A549 (cell line): ENCODE measurements at regions not wholly inside any gene's neighbourhood (a gene's known extent, or its start where the extent isn't known, plus 50 kb on each side); places are given as distances from the start of the nearest gene placed in this dataset.

ENCODE experiments used
- ATAC-seq, 2 experiments: fragments of 200-7000 bp in 1 of 2; fragments of >200 bp in 1 of 2; cut with Nextera tagmentation in 1 of 2; cut with Tn5 transposase in 1 of 2; 3 replicates each; pipeline versions ENCODE4 v1.8.0 to v1.9.1; 2018 to 2020; ENCODE audit warnings: mild to moderate bottlenecking in 1 of 2, moderate library complexity in 1 of 2
- CTCF ChIA-PET: fragments of 300-600 bp; sonication (Branson Sonifier 250); formaldehyde crosslinking; extraction: SDS; loops from one replicate; lab custom pipeline; 2021; ENCODE audit warnings: antibody characterized with exemption, inconsistent platforms; lab: Yijun Ruan, JAX
- POLR2A ChIA-PET: fragments of 350-600 bp; formaldehyde crosslinking; extraction: SDS; loops from one replicate; lab custom pipeline; 2021; ENCODE audit warnings: antibody characterized with exemption, inconsistent platforms; lab: Yijun Ruan, JAX
- DNase-seq, 2 experiments: peaks; one replicate each; pipeline versions ENCODE4 v3.0.0 to v3.0.0-alpha.2; 2011 to 2016; ENCODE audit warnings: low read depth in 1 of 2, low spot score in 1 of 2
- FAIRE-seq: peaks from 2 replicates; lab custom pipeline; 2011; peaks lifted over from hg19 to GRCh38; lab: Jason Lieb, UNC
- H3K27ac ChIP-seq, 2 experiments: fragments of >200 bp; sonication (Bioruptor Twin); formaldehyde crosslinking; 3 replicates each; pipeline ENCODE4 v1.5.1; 2016 to 2017
- H3K4me1 ChIP-seq: fragments of >200 bp; sonication (Bioruptor Twin); formaldehyde crosslinking; 3 replicates; pipeline ENCODE4 v1.6.1; 2016
- H3K4me2 ChIP-seq: fragments of >200 bp; sonication (Bioruptor Twin); formaldehyde crosslinking; 3 replicates; pipeline ENCODE4 v1.6.1; 2016
- H3K4me3 ChIP-seq: fragments of >200 bp; sonication (Bioruptor Twin); formaldehyde crosslinking; 3 replicates; pipeline ENCODE4 v1.5.1; 2016
- H3K9me3 ChIP-seq: fragments of >200 bp; sonication (Bioruptor Twin); formaldehyde crosslinking; 3 replicates; pipeline ENCODE4 v1.6.1; 2016
- ATOH8 ChIP-seq: fragments of 250-450 bp; sonication (Bioruptor Pico); IDR thresholded peaks from 2 replicates; pipeline ENCODE4 v1.5.0; 2020; ENCODE audit warnings: low read depth, mild to moderate bottlenecking, moderate library complexity
- BHLHE40 ChIP-seq: IDR thresholded peaks from 2 replicates; pipeline ENCODE4 v1.6.1; 2012; ENCODE audit warnings: low read depth, low read length, inconsistent platforms
- CBX2 ChIP-seq: fragments of 200-600 bp; sonication (generic); IDR thresholded peaks from 2 replicates; pipeline ENCODE4 v1.6.1; 2016; ENCODE audit warnings: low read depth, mild to moderate bottlenecking, borderline replicate concordance
- CHD2 ChIP-seq: fragments of 150-350 bp; IDR thresholded peaks from 2 replicates; pipeline ENCODE4 v1.6.1; 2014; ENCODE audit warnings: low read length; ENCODE audit not compliant: partially characterized antibody
- CHD4 ChIP-seq: fragments of 200-600 bp; sonication (generic); IDR thresholded peaks from 2 replicates; pipeline ENCODE4 v1.6.1; 2016; ENCODE audit warnings: antibody characterized with exemption, mild to moderate bottlenecking, borderline replicate concordance
- E2F6 ChIP-seq: IDR thresholded peaks from 2 replicates; pipeline ENCODE4 v1.6.1; 2012; ENCODE audit warnings: low read depth, borderline replicate concordance
- EHF ChIP-seq: fragments of 250-450 bp; sonication (Bioruptor Pico); IDR thresholded peaks from 2 replicates; pipeline ENCODE4 v1.5.0; 2020; ENCODE audit warnings: mild to moderate bottlenecking
- EP300 ChIP-seq, 2 experiments: fragments of >200 bp; sonication (Bioruptor Twin); formaldehyde crosslinking; IDR thresholded peaks; 2 replicates in 1 of 2; 3 replicates in 1 of 2; pipeline ENCODE4 v1.6.1; 2016 to 2017
- FOSB ChIP-seq: fragments of 250-450 bp; sonication (Bioruptor Pico); IDR thresholded peaks from 2 replicates; pipeline ENCODE4 v1.5.0; 2020; ENCODE audit warnings: mild to moderate bottlenecking, moderate library complexity
- FOSL2 ChIP-seq, 2 experiments: fragments of 450-650 bp in 1 of 2; fragments of >200 bp in 1 of 2; sonication (Bioruptor Twin) in 1 of 2; formaldehyde crosslinking; IDR thresholded peaks; 2 replicates each; pipeline versions ENCODE4 v1.5.0 to v1.6.1; 2016 to 2020; ENCODE audit warnings: mild to moderate bottlenecking in 1 of 2, moderate library complexity in 1 of 2
- HES2 ChIP-seq: fragments of >200 bp; sonication (Bioruptor Twin); formaldehyde crosslinking; IDR thresholded peaks from 2 replicates; pipeline ENCODE4 v1.6.1; 2016
- HOXB5 ChIP-seq: fragments of 250-450 bp; sonication (Bioruptor Pico); IDR thresholded peaks from 2 replicates; pipeline ENCODE4 v1.5.0; 2020; ENCODE audit warnings: mild to moderate bottlenecking, moderate library complexity
- JUNB ChIP-seq: fragments of >200 bp; sonication (Bioruptor Twin); formaldehyde crosslinking; IDR thresholded peaks from 2 replicates; pipeline ENCODE4 v1.6.1; 2016
- KDM1A ChIP-seq: fragments of 200-600 bp; sonication (generic); IDR thresholded peaks from 2 replicates; pipeline ENCODE4 v1.6.1; 2016; ENCODE audit warnings: low read depth, mild to moderate bottlenecking
- KDM5A ChIP-seq: fragments of 200-600 bp; sonication (generic); IDR thresholded peaks from 2 replicates; pipeline ENCODE4 v1.6.1; 2016; ENCODE audit warnings: antibody characterized with exemption, mild to moderate bottlenecking
- MAFK ChIP-seq: fragments of 450-650 bp; IDR thresholded peaks from 2 replicates; pipeline ENCODE4 v1.6.1; 2014; ENCODE audit not compliant: partially characterized antibody
- MAX ChIP-seq: IDR thresholded peaks from 2 replicates; pipeline ENCODE4 v1.6.1; 2012
- MAZ ChIP-seq: fragments of 150-350 bp; IDR thresholded peaks from 2 replicates; pipeline ENCODE4 v1.6.1; 2014; ENCODE audit warnings: antibody characterized with exemption, low read depth, low read length, borderline replicate concordance
- NPAS2 ChIP-seq: fragments of 250-450 bp; sonication (Bioruptor Pico); IDR thresholded peaks from 2 replicates; pipeline ENCODE4 v1.8.0; 2022; ENCODE audit warnings: mild to moderate bottlenecking, moderate library complexity, borderline replicate concordance
- PBX3 ChIP-seq: IDR thresholded peaks from 2 replicates; pipeline ENCODE4 v1.6.1; 2012
- RARB ChIP-seq: fragments of 250-450 bp; sonication (Bioruptor Pico); IDR thresholded peaks from 2 replicates; pipeline ENCODE4 v1.8.0; 2021; ENCODE audit warnings: mild to moderate bottlenecking, moderate library complexity
- RNF2 ChIP-seq: fragments of 200-600 bp; sonication (generic); IDR thresholded peaks from 2 replicates; pipeline ENCODE4 v1.6.1; 2016; ENCODE audit warnings: low read depth, mild to moderate bottlenecking, antibody characterized with exemption, moderate library complexity, borderline replicate concordance
- SREBF2 ChIP-seq: fragments of 450-650 bp; IDR thresholded peaks from 2 replicates; pipeline ENCODE4 v1.6.1; 2014; ENCODE audit warnings: mild to moderate bottlenecking, moderate library complexity
- TP53 ChIP-seq: fragments of 250-450 bp; sonication (Bioruptor Pico); IDR thresholded peaks from 2 replicates; pipeline ENCODE4 v1.5.0; 2021; ENCODE audit warnings: mild to moderate bottlenecking, moderate library complexity
- USF2 ChIP-seq: fragments of 450-650 bp; IDR thresholded peaks from 2 replicates; pipeline ENCODE4 v1.6.1; 2014; ENCODE audit warnings: antibody characterized with exemption
- ZFP36 ChIP-seq: fragments of 450-650 bp; IDR thresholded peaks from 2 replicates; pipeline ENCODE4 v1.6.1; 2014; ENCODE audit warnings: borderline replicate concordance; ENCODE audit not compliant: partially characterized antibody
- WGBS: methylation state at CpG from one replicate; pipeline ENCODE4 v1.1.6; 2017; ENCODE audit errors: missing lambda C conversion rate; 5-methylcytosine and 5-hydroxymethylcytosine counted together

GRCh38 chr10:78685466-78686103, 383.2 kb upstream of the ZMIZ1 start:
- Histone ChIP-seq H3K4me3 (no peak overlapping the region), H3K4me1 (peaks cover 11% of the 10 kb centered on the region), H3K27ac (peak overlapping the region in 1 of 2 experiments; percentile 16; a peak in 1 of 6 replicates), H3K4me2 (peak overlapping the region; percentile 44; the same call in 2 of the 3 replicates), H3K9me3 (no peaks in the 10 kb centered on the region)
- 0 out of 2 replicates have a peak, but pooled peaks have one; percentile 8 for TF ChIP-seq FOSL2 (IDR thresholded peaks at IDR 0.05)
- peak; percentile 34; the same call in 1 of the 2 replicates for TF ChIP-seq FOSL2 (CRISPR knock-in tag; IDR thresholded peaks at IDR 0.05)
- no peak for TF ChIP-seq USF2
- no peak for TF ChIP-seq MAX
- 48% methylated on average over 7 of the region's 7 CpGs for WGBS
- no peak for FAIRE-seq
- CTCF ChIA-PET, result interaction anchor here (1.0 kb wide), 1 partner anchor 26 kb away, joined by 4 read pairs; no protein-coding TSS in a partner anchor
- peak; percentile 39 to 42; a peak in 3 of 6 replicates for ATAC-seq
- POLR2A ChIA-PET, result no interaction called here
- peak; percentile 11 to 41 for DNase-seq

GRCh38 chr10:78686444-78687060, 382.2 kb upstream of the ZMIZ1 start:
- POLR2A ChIA-PET, result no interaction called here

DNA sequence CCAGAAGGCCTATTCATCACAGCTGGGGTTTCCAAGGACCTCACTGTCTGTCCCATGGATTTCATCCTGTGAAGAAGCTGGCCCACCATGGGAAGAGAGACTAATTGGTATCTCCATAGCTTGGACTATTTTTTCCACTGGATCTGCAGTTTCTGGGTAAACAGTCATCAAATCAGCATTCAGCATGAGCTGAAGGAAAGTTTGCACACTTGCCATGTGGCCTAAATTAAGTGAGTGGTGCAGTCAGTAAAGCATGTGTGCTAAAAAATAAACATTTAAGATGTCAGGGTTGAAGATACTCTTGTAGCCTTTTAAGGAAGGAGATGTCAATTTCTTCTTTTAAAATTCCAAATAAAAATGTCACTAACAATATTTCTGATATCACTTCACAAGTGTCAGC, 381.1 kb upstream of the ZMIZ1 start:
- Histone ChIP-seq H3K4me3 (no peak overlapping the region), H3K4me1 (peaks cover 11% of the 10 kb centered on the region), H3K27ac (no peak overlapping the region), H3K4me2 (no peak overlapping the region), H3K9me3 (no peaks in the 10 kb centered on the region)
- ChIA-PET CTCF (interaction anchor here (1.0 kb wide), 1 partner anchor 509 kb away, joined by 3 read pairs; no protein-coding TSS in a partner anchor), POLR2A (no interaction called here)
- no peak for FAIRE-seq
- no peak for ATAC-seq
- DNase-seq, result no peak
- TF ChIP-seq CHD4 (no peak), RNF2 (no peak), E2F6 (no peak), TP53 (CRISPR knock-in tag) (no peak), MAZ (no peak), KDM5A (no peak), RARB (CRISPR knock-in tag) (no peak), SREBF2 (no peak), CHD2 (no peak), CBX2 (no peak), NPAS2 (no peak), EP300 (IDR thresholded peaks at IDR 0.05) (no peak), HOXB5 (CRISPR knock-in tag) (no peak), EHF (CRISPR knock-in tag) (no peak), FOSB (CRISPR knock-in tag) (no peak), BHLHE40 (no peak), PBX3 (no peak), MAX (no peak)

More at GRCh38 chr10:78686444-78687060, 382.2 kb upstream of the ZMIZ1 start:
- DNase-seq, result no peak
- no peak for ATAC-seq
- Histone ChIP-seq H3K27ac (no peak overlapping the region), H3K4me3 (no peak overlapping the region), H3K9me3 (no peaks in the 10 kb centered on the region), H3K4me1 (peaks cover 11% of the 10 kb centered on the region), H3K4me2 (no peak overlapping the region)
- CTCF ChIA-PET, result interaction anchor here (1.0 kb wide), 1 partner anchor 510 kb away, joined by 3 read pairs; no protein-coding TSS in a partner anchor
- FAIRE-seq, result no peak
- WGBS, result 78% methylated on average over 10 of the region's 10 CpGs
- TF ChIP-seq EHF (CRISPR knock-in tag), result no peak
- TF ChIP-seq NPAS2, result no peak
- TF ChIP-seq HES2, result no peak
- TF ChIP-seq MAFK, result no peak
- TF ChIP-seq JUNB, result no peak
- TF ChIP-seq ZFP36, result no peak
- TF ChIP-seq ATOH8 (CRISPR knock-in tag), result no peak
- TF ChIP-seq KDM1A, result no peak
- no peak for TF ChIP-seq E2F6
